Progenitor cell of endocrine pancreas (in vitro differentiated cells): ENCODE measurements at regions not wholly inside any gene's neighbourhood (a gene's known extent, or its start where the extent isn't known, plus 50 kb on each side); places are given as distances from the start of the nearest gene placed in this dataset.
"Not testable (repeated sequence)": the region's sequence is repeated elsewhere in the genome, so short reads cannot be mapped to it uniquely, and the experiment has no call there.

Experiments used
- DNase-seq: peaks from one replicate; pipeline ENCODE4 v3.0.0; 2021; ENCODE audit warnings: low spot score; ENCODE audit not compliant: unreplicated experiment
- H3K27ac Mint-ChIP-seq: 2 replicates; pipeline ENCODE4 v1.8.0; 2021; ENCODE audit warnings: mild to moderate bottlenecking, moderate library complexity, mixed read lengths
- H3K27me3 Mint-ChIP-seq: 2 replicates; pipeline ENCODE4 v1.8.0; 2021; ENCODE audit warnings: mixed read lengths
- H3K36me3 Mint-ChIP-seq: 2 replicates; pipeline ENCODE4 v1.8.0; 2022; ENCODE audit warnings: mixed read lengths; ENCODE audit not compliant: insufficient read depth
- H3K4me1 Mint-ChIP-seq: 2 replicates; pipeline ENCODE4 v1.8.0; 2021; ENCODE audit warnings: low read depth, mixed read lengths
- H3K4me3 Mint-ChIP-seq: 2 replicates; pipeline ENCODE4 v1.8.0; 2021; ENCODE audit warnings: low read depth, mild to moderate bottlenecking, moderate library complexity, mixed read lengths
- H3K9me3 Mint-ChIP-seq: 2 replicates; pipeline ENCODE4 v1.8.0; 2021; ENCODE audit warnings: low read depth, mixed read lengths
- CTCF ChIP-seq: fragments of 200-600 bp; sonication (generic); IDR thresholded peaks from one replicate; pipeline ENCODE4 v1.5.0; 2021; ENCODE audit warnings: antibody characterized with exemption, mild to moderate bottlenecking; ENCODE audit not compliant: unreplicated experiment

- Mint-ChIP-seq H3K27ac (no peak overlapping the region), H3K4me3 (no peak overlapping the region), H3K4me1 (no peaks in the 10 kb centered on the region), H3K36me3 (peaks cover 5% of the 10 kb centered on the region), H3K9me3 (peaks cover 37% of the 10 kb centered on the region), H3K27me3 (no peaks in the 10 kb centered on the region)
- DNase-seq: no peak
- TF ChIP-seq CTCF: no peak
Measured at GRCh38 chr13:19052180-19052579, 129.4 kb downstream of the TUBA3C start.

- Mint-ChIP-seq H3K36me3 (peaks cover 5% of the 10 kb centered on the region), H3K27me3 (no peaks in the 10 kb centered on the region), H3K4me1 (no peaks in the 10 kb centered on the region), H3K27ac (no peak overlapping the region), H3K9me3 (peaks cover 42% of the 10 kb centered on the region), H3K4me3 (no peak overlapping the region)
- TF ChIP-seq CTCF: no peak
- DNase-seq: no peak
Measured at GRCh38 chr13:19050901-19051300, 130.7 kb downstream of the TUBA3C start.

GRCh38 chr13:19049624-19050023, 132.0 kb downstream of the TUBA3C start:
- peaks cover 53% of the 10 kb centered on the region for H3K9me3 Mint-ChIP-seq
- DNase-seq, H3K27ac Mint-ChIP-seq, H3K4me1 Mint-ChIP-seq, H3K27me3 Mint-ChIP-seq, H3K36me3 Mint-ChIP-seq, H3K4me3 Mint-ChIP-seq: not testable (repeated sequence)

GRCh38 chr13:19048381-19048780, 133.2 kb downstream of the TUBA3C start:
- no peak for DNase-seq
- Mint-ChIP-seq H3K27me3 (no peaks in the 10 kb centered on the region), H3K9me3 (peaks cover 58% of the 10 kb centered on the region), H3K4me3 (no peak overlapping the region), H3K36me3 (peaks cover 5% of the 10 kb centered on the region), H3K27ac (no peak overlapping the region), H3K4me1 (no peaks in the 10 kb centered on the region)
- TF ChIP-seq CTCF: no peak

- no peak for TF ChIP-seq CTCF
- no peaks in the 10 kb centered on the region for H3K27me3 Mint-ChIP-seq
- no peak for DNase-seq
- H3K27ac Mint-ChIP-seq: no peak overlapping the region
- peaks cover 2% of the 10 kb centered on the region for H3K36me3 Mint-ChIP-seq
- H3K4me1 Mint-ChIP-seq: no peaks in the 10 kb centered on the region
- peaks cover 50% of the 10 kb centered on the region for H3K9me3 Mint-ChIP-seq
- H3K4me3 Mint-ChIP-seq: no peak overlapping the region
Measured at GRCh38 chr13:19023115-19023514, 158.5 kb downstream of the TUBA3C start.

GRCh38 chr13:19020988-19021387, 160.6 kb downstream of the TUBA3C start:
- DNase-seq: no peak
- no peak for TF ChIP-seq CTCF
- Mint-ChIP-seq H3K4me1 (no peaks in the 10 kb centered on the region), H3K27me3 (no peaks in the 10 kb centered on the region), H3K27ac (no peak overlapping the region), H3K9me3 (peaks cover 61% of the 10 kb centered on the region), H3K4me3 (no peak overlapping the region), H3K36me3 (peaks cover 1% of the 10 kb centered on the region)
